Keratinocyte (primary cell): ENCODE measurements at regions not wholly inside any gene's neighbourhood (a gene's known extent, or its start where the extent isn't known, plus 50 kb on each side); places are given as distances from the start of the nearest gene placed in this dataset.

Experiments used
- DNase-seq: peaks from one replicate; pipeline ENCODE4 v3.0.0-alpha.2; 2011; ENCODE audit warnings: low read depth, missing footprints, low spot score
- FAIRE-seq: peaks from 2 replicates; lab custom pipeline; 2011; peaks lifted over from hg19 to GRCh38; lab: Jason Lieb, UNC
- H2AFZ ChIP-seq: 2 replicates; pipeline ENCODE4 v1.6.0; 2012; ENCODE audit warnings: low read length, control low read depth, inconsistent platforms; ENCODE audit not compliant: control insufficient read depth
- H3K27ac ChIP-seq: 2 replicates; pipeline ENCODE4 v1.5.1; 2011; ENCODE audit warnings: low read length; ENCODE audit not compliant: control insufficient read depth, insufficient read depth
- H3K27me3 ChIP-seq: 3 replicates; pipeline ENCODE4 v1.6.0; 2011; ENCODE audit warnings: low read length; ENCODE audit not compliant: control insufficient read depth, insufficient read depth; ENCODE audit errors: extremely low read depth
- H3K36me3 ChIP-seq, 2 experiments: 2 replicates in 1 of 2; 3 replicates in 1 of 2; pipeline ENCODE4 v1.5.1; 2011; ENCODE audit warnings: low read length in 2 of 2, mild to moderate bottlenecking in 1 of 2; ENCODE audit not compliant: control insufficient read depth in 2 of 2, insufficient read depth in 2 of 2; ENCODE audit errors: extremely low read depth in 1 of 2
- H3K4me1 ChIP-seq: 3 replicates; pipeline ENCODE4 v1.5.1; 2011; ENCODE audit warnings: low read length; ENCODE audit not compliant: control insufficient read depth, insufficient read depth; ENCODE audit errors: extremely low read depth
- H3K4me2 ChIP-seq: 3 replicates; pipeline ENCODE4 v1.6.0; 2011; ENCODE audit warnings: low read depth, low read length; ENCODE audit not compliant: control insufficient read depth, insufficient read depth; ENCODE audit errors: extremely low read depth
- H3K4me3 ChIP-seq, 3 experiments: fragments of 200-600 bp in 1 of 3; sonication (generic) in 1 of 3; 2 replicates in 2 of 3; 3 replicates in 1 of 3; pipeline ENCODE4 v1.5.1; 2011 to 2016; ENCODE audit warnings: low read length in 3 of 3, mild to moderate bottlenecking in 3 of 3, control low read depth in 2 of 3, inconsistent platforms in 1 of 3, low read depth in 1 of 3, mixed read lengths in 1 of 3, mixed run types in 1 of 3, moderate library complexity in 1 of 3; ENCODE audit not compliant: control insufficient read depth in 2 of 3, insufficient read depth in 2 of 3; ENCODE audit errors: extremely low read depth in 1 of 3
- H3K79me2 ChIP-seq: 2 replicates; pipeline ENCODE4 v1.6.0; 2012; ENCODE audit warnings: low read length; ENCODE audit not compliant: control insufficient read depth, insufficient read depth
- H3K9ac ChIP-seq: 3 replicates; pipeline ENCODE4 v1.6.0; 2011; ENCODE audit warnings: low read length; ENCODE audit not compliant: control insufficient read depth, insufficient read depth; ENCODE audit errors: extremely low read depth
- H3K9me1 ChIP-seq: 3 replicates; pipeline ENCODE4 v1.6.0; 2011; ENCODE audit warnings: low read length; ENCODE audit not compliant: control insufficient read depth, insufficient read depth; ENCODE audit errors: extremely low read depth
- H3K9me3 ChIP-seq: 2 replicates; pipeline ENCODE4 v1.5.1; 2012; ENCODE audit warnings: low read depth, low read length; ENCODE audit not compliant: control insufficient read depth
- H4K20me1 ChIP-seq: 3 replicates; pipeline ENCODE4 v1.6.0; 2011; ENCODE audit warnings: low read length; ENCODE audit not compliant: control insufficient read depth, insufficient read depth; ENCODE audit errors: extremely low read depth
- CTCF ChIP-seq, 3 experiments: IDR thresholded peaks in 1 of 3; conservative IDR thresholded peaks in 1 of 3; optimal IDR thresholded peaks in 1 of 3; 2 replicates in 2 of 3; 3 replicates in 1 of 3; pipeline versions ENCODE3 to v1.5.1; 2011; ENCODE audit warnings: low read length in 3 of 3, mild to moderate bottlenecking in 3 of 3, moderate library complexity in 2 of 3, control low read depth in 1 of 3, inconsistent platforms in 1 of 3; ENCODE audit not compliant: insufficient read depth in 2 of 3; ENCODE audit errors: extremely low read depth in 1 of 3
- EZH2 ChIP-seq: IDR thresholded peaks from one replicate; pipeline ENCODE4 v1.6.1; 2012; ENCODE audit warnings: inconsistent platforms, mild to moderate bottlenecking, low read length, moderate library complexity
- dilution Hi-C: fragments of 300-500 bp; cut with MboI; formaldehyde crosslinking; loops from one replicate; pipeline ENCODE4 v1.7.0; 2020; ENCODE audit warnings: low sequenced_read_pairs; ENCODE audit not compliant: extremely low pct_ligation_motif_present

- Histone ChIP-seq H2AFZ (no peak overlapping the region), H3K27me3 (no peaks in the 10 kb centered on the region), H3K4me3 (no peak overlapping the region), H3K27ac (no peak overlapping the region), H3K9me3 (no peaks in the 10 kb centered on the region), H3K9me1 (peaks cover 2% of the 10 kb centered on the region), H4K20me1 (no peaks in the 10 kb centered on the region), H3K4me2 (no peak overlapping the region), H3K36me3 (peaks cover 20 to 26% of the 10 kb centered on the region in 2 experiments), H3K79me2 (peaks cover 87% of the 10 kb centered on the region), H3K9ac (no peak overlapping the region), H3K4me1 (peaks cover 44% of the 10 kb centered on the region)
- dilution Hi-C loops: no loop called here
- FAIRE-seq: no peak
- DNase-seq: no peak
- no peak for TF ChIP-seq CTCF (optimal IDR thresholded peaks at IDR 0.05 in 1 of 3, IDR thresholded peaks at IDR 0.05 in 1 of 3, conservative IDR thresholded peaks at IDR 0.05 in 1 of 3; ENCODE audit: extremely low read depth in 1 of 3, insufficient read depth in 2 of 3, low read length in 3 of 3)
- no peak for TF ChIP-seq EZH2
Observed at GRCh38 chr9:699396-699795, 142.1 kb upstream of the DMRT1 start.

- Histone ChIP-seq H3K79me2 (peaks cover 91% of the 10 kb centered on the region), H3K27ac (no peak overlapping the region), H3K9ac (no peak overlapping the region), H3K36me3 (peaks cover 21 to 22% of the 10 kb centered on the region in 2 experiments), H3K9me3 (no peaks in the 10 kb centered on the region), H3K9me1 (peaks cover 2% of the 10 kb centered on the region), H2AFZ (no peak overlapping the region), H3K4me3 (no peak overlapping the region), H4K20me1 (no peaks in the 10 kb centered on the region), H3K4me1 (peaks cover 33% of the 10 kb centered on the region), H3K4me2 (no peak overlapping the region), H3K27me3 (no peaks in the 10 kb centered on the region)
- dilution Hi-C loops: no loop called here
- no peak for TF ChIP-seq CTCF (optimal IDR thresholded peaks at IDR 0.05 in 1 of 3, IDR thresholded peaks at IDR 0.05 in 1 of 3, conservative IDR thresholded peaks at IDR 0.05 in 1 of 3; ENCODE audit: extremely low read depth in 1 of 3, insufficient read depth in 2 of 3, low read length in 3 of 3)
- TF ChIP-seq EZH2: no peak
- no peak for DNase-seq
- FAIRE-seq: no peak
Observed at GRCh38 chr9:700365-701282, 140.9 kb upstream of the DMRT1 start.
